Hepatocyte (in vitro differentiated cells): ENCODE measurements at regions not wholly inside any gene's neighbourhood (a gene's known extent, or its start where the extent isn't known, plus 50 kb on each side); places are given as distances from the start of the nearest gene placed in this dataset.
"Not testable (repeated sequence)": the region's sequence is repeated elsewhere in the genome, so short reads cannot be mapped to it uniquely, and the experiment has no call there.

Experiments
- DNase-seq: peaks from one replicate; pipeline ENCODE4 v3.0.0-alpha.2; 2016; ENCODE audit warnings: low spot score
- H2AFZ ChIP-seq: fragments of 200-600 bp; sonication (generic); 2 replicates; pipeline ENCODE4 v1.6.0; 2016; ENCODE audit warnings: antibody characterized with exemption, mild to moderate bottlenecking
- H3K27ac ChIP-seq: fragments of 200-600 bp; sonication (generic); 2 replicates; pipeline ENCODE4 v1.5.1; 2016; ENCODE audit warnings: mild to moderate bottlenecking
- H3K27me3 ChIP-seq: fragments of 200-600 bp; sonication (generic); 2 replicates; pipeline ENCODE4 v1.6.1; 2016
- H3K36me3 ChIP-seq: fragments of 200-600 bp; sonication (generic); replicated peaks from 2 replicates; pipeline ENCODE4 v1.5.1; 2016; ENCODE audit warnings: low read depth; ENCODE audit not compliant: insufficient read depth
- H3K4me1 ChIP-seq: fragments of 200-600 bp; sonication (generic); 2 replicates; pipeline ENCODE4 v1.5.1; 2016; ENCODE audit warnings: mild to moderate bottlenecking, moderate library complexity; ENCODE audit not compliant: insufficient read depth
- H3K4me2 ChIP-seq: fragments of 200-600 bp; sonication (generic); 2 replicates; pipeline ENCODE4 v1.6.0; 2016
- H3K4me3 ChIP-seq: fragments of 200-600 bp; sonication (generic); 2 replicates; pipeline ENCODE4 v1.5.1; 2016; ENCODE audit warnings: mild to moderate bottlenecking
- H3K79me2 ChIP-seq: fragments of 200-600 bp; sonication (generic); 2 replicates; pipeline ENCODE4 v1.6.0; 2017; ENCODE audit warnings: mild to moderate bottlenecking
- H3K9me2 ChIP-seq: fragments of 200-600 bp; sonication (generic); replicated peaks from 2 replicates; pipeline ENCODE4 v1.6.0; 2017; ENCODE audit warnings: mild to moderate bottlenecking; ENCODE audit not compliant: insufficient read depth
- H3K9me3 ChIP-seq: fragments of 200-600 bp; sonication (generic); 2 replicates; pipeline ENCODE4 v1.5.1; 2016; ENCODE audit warnings: low read depth, mild to moderate bottlenecking
- H4K20me1 ChIP-seq: fragments of 200-600 bp; sonication (generic); 2 replicates; pipeline ENCODE4 v1.6.0; 2016; ENCODE audit warnings: mild to moderate bottlenecking; ENCODE audit not compliant: insufficient read depth, poor library complexity, severe bottlenecking
- WGBS: methylation state at CpG from one replicate; pipeline ENCODE4 v1.1.6; 2016; ENCODE audit warnings: low lambda C conversion rate; ENCODE audit errors: missing lambda C conversion rate; 5-methylcytosine and 5-hydroxymethylcytosine counted together

GRCh38 chr15:20473465-20473864, 68.1 kb downstream of the GOLGA6L6 start:
- no CpG with 5 or more reads among the region's 2 CpGs for WGBS

DNA sequence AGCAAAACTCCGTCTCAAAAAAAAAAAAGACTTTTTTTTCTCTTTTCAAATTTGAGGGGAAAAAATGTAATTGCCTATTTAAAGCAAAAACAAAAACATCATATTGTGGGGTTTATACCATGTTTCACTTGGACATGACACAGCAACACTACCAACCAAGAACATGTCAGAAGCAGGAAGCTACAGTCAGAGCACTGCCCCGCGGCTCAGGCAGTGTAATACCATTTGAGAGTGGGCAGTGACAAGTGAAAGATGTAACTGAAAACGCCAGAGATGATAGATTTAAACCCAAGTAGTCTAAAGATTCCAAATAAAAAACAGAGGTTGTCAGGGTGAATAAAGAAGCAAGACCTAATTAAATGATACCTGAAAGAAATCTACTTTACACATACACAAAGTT, 68.6 kb downstream of the GOLGA6L6 start:
- not testable (repeated sequence) for H2AFZ ChIP-seq, H4K20me1 ChIP-seq, H3K27ac ChIP-seq, H3K9me2 ChIP-seq, H3K27me3 ChIP-seq, H3K36me3 ChIP-seq, H3K4me2 ChIP-seq, H3K9me3 ChIP-seq, H3K79me2 ChIP-seq, DNase-seq, H3K4me1 ChIP-seq, H3K4me3 ChIP-seq
- 51% methylated on average over 4 of the region's 4 CpGs for WGBS

More at GRCh38 chr15:20473465-20473864, 68.1 kb downstream of the GOLGA6L6 start:
- not testable (repeated sequence) for H3K79me2 ChIP-seq, H3K27ac ChIP-seq, H4K20me1 ChIP-seq, H2AFZ ChIP-seq, H3K9me2 ChIP-seq, DNase-seq, H3K4me2 ChIP-seq, H3K4me3 ChIP-seq, H3K9me3 ChIP-seq, H3K4me1 ChIP-seq, H3K36me3 ChIP-seq, H3K27me3 ChIP-seq

GRCh38 chr15:20470810-20471209, 70.8 kb downstream of the GOLGA6L6 start:
- not testable (repeated sequence) for H3K27me3 ChIP-seq, H2AFZ ChIP-seq, H3K4me2 ChIP-seq, H3K36me3 ChIP-seq, H3K9me3 ChIP-seq, H3K4me3 ChIP-seq, H3K79me2 ChIP-seq, H3K27ac ChIP-seq, DNase-seq, H4K20me1 ChIP-seq, H3K9me2 ChIP-seq, H3K4me1 ChIP-seq
- 100% methylated on average over 2 of the region's 6 CpGs for WGBS

- not testable (repeated sequence) for H3K4me3 ChIP-seq, H3K36me3 ChIP-seq, H3K4me2 ChIP-seq, H3K9me3 ChIP-seq, H3K4me1 ChIP-seq, H3K27ac ChIP-seq, H3K27me3 ChIP-seq, H2AFZ ChIP-seq, H4K20me1 ChIP-seq, H3K9me2 ChIP-seq, DNase-seq, H3K79me2 ChIP-seq
- WGBS, result 53% methylated on average over 2 of the region's 3 CpGs
These were observed 100.5 kb downstream of the GOLGA6L6 start for GRCh38 chr15:20441138-20441537.

- H3K4me1 ChIP-seq, DNase-seq, H3K27me3 ChIP-seq, H3K4me2 ChIP-seq, H3K4me3 ChIP-seq, H3K27ac ChIP-seq, H2AFZ ChIP-seq, H3K9me3 ChIP-seq, H3K79me2 ChIP-seq, H3K36me3 ChIP-seq, H4K20me1 ChIP-seq, H3K9me2 ChIP-seq: not testable (repeated sequence)
- 82% methylated on average over 10 of the region's 11 CpGs for WGBS
These were observed 101.2 kb downstream of the GOLGA6L6 start for GRCh38 chr15:20440390-20440789.

DNA sequence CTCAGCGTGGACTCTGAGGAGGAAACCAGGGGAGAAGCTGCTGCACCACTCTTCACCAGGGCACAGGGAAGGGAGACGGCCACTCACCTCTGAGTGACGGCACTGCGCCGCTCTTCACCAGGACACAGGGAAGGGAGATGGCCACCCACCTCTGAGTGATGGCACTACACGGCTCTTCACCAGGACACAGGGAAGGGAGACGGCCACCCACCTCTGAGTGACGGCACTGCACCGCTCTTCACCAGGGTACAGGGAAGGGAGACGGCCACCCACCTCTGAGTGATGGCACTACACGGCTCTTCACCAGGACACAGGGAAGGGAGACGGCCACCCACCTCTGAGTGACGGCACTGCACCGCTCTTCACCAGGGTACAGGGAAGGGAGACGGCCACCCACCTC, 102.5 kb downstream of the GOLGA6L6 start:
- H3K4me2 ChIP-seq, H3K9me2 ChIP-seq, DNase-seq, H3K9me3 ChIP-seq, H3K4me1 ChIP-seq, H2AFZ ChIP-seq, H4K20me1 ChIP-seq, H3K36me3 ChIP-seq, H3K79me2 ChIP-seq, H3K27ac ChIP-seq, H3K27me3 ChIP-seq, H3K4me3 ChIP-seq: not testable (repeated sequence)
- 81% methylated on average over 11 of the region's 15 CpGs for WGBS

DNA sequence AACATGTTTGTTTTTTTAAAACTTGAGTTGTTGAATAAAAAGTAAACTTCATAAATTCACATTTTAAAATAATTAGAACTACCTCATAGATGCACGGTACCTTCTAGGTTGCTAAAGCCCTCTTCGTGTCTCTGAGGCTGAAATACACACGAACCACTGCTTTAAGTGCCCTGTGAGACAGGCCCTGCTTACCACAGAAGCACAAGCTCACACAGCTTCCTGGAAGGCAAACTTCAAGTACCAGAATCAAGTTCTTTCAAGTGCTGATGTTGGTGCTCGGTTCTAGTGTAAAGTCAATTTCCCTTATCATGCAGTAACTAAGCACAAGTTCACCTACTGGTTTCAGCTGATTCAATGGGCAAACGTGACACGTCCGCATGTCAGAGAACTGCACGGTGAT, 103.3 kb downstream of the GOLGA6L6 start:
- not testable (repeated sequence) for H3K9me2 ChIP-seq, H3K36me3 ChIP-seq, H3K4me1 ChIP-seq, H3K27ac ChIP-seq, H2AFZ ChIP-seq, H3K4me2 ChIP-seq, H3K4me3 ChIP-seq, H3K9me3 ChIP-seq, H3K79me2 ChIP-seq, H4K20me1 ChIP-seq, H3K27me3 ChIP-seq, DNase-seq
- WGBS, result 76% methylated on average over 5 of the region's 8 CpGs

GRCh38 chr15:20433468-20433867, 108.1 kb downstream of the GOLGA6L6 start:
- not testable (repeated sequence) for H3K4me1 ChIP-seq, H2AFZ ChIP-seq, H3K9me3 ChIP-seq, H3K79me2 ChIP-seq, H3K4me2 ChIP-seq, H3K4me3 ChIP-seq, H4K20me1 ChIP-seq, H3K27me3 ChIP-seq, H3K36me3 ChIP-seq, H3K27ac ChIP-seq, H3K9me2 ChIP-seq, DNase-seq
- no CpG with 5 or more reads among the region's 7 CpGs for WGBS

DNA sequence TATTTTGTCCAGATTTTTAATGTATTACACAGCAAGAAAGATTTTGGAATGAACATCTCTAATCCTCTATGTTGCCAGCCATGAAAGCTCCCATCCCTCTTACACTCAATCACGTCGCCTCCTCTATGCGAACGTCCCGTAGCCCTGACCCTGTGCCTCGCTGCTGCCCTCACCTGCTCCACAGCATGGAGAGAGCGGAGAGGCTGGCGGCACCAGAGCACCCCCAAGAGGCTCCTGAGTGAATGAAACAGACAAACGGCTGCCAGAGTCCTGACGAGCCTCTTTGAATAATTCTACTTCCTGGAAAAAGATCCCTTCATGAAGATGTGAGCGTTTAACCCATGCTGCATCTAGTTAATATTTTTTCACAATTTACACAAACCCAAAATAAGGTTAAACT, 111.1 kb downstream of the GOLGA6L6 start:
- not testable (repeated sequence) for H3K4me3 ChIP-seq, H3K4me1 ChIP-seq, H3K4me2 ChIP-seq, H3K36me3 ChIP-seq, H4K20me1 ChIP-seq, H3K9me3 ChIP-seq, H3K79me2 ChIP-seq, H3K9me2 ChIP-seq, H3K27ac ChIP-seq, DNase-seq, H3K27me3 ChIP-seq, H2AFZ ChIP-seq
- no CpG with 5 or more reads among the region's 11 CpGs for WGBS
